B cell (primary cell): ENCODE measurements at regions not wholly inside any gene's neighbourhood (a gene's known extent, or its start where the extent isn't known, plus 50 kb on each side); places are given as distances from the start of the nearest gene placed in this dataset.

ENCODE experiments used
- ATAC-seq: fragments of 200-7000 bp; cut with Tn5 transposase; one replicate; pipeline ENCODE4 v1.10.0; 2021; ENCODE audit warnings: low read depth, mild to moderate bottlenecking, moderate number of reproducible peaks, moderate library complexity
- CTCF ChIA-PET: fragments of 350-600 bp; sonication (Branson Sonifier 250); formaldehyde crosslinking; loops from one replicate; lab custom pipeline; 2021; ENCODE audit warnings: antibody characterized with exemption, inconsistent platforms; lab: Charles Lee
- POLR2A ChIA-PET: fragments of 350-600 bp; sonication (Branson Sonifier 250); formaldehyde crosslinking; loops from one replicate; lab custom pipeline; 2021; ENCODE audit warnings: antibody characterized with exemption; lab: Charles Lee
- DNase-seq: peaks from one replicate; pipeline ENCODE4 v3.0.0; 2013
- H2AFZ ChIP-seq: 2 replicates; pipeline ENCODE4 v1.6.1; 2012; ENCODE audit warnings: mild to moderate bottlenecking, low read depth, low read length; ENCODE audit not compliant: insufficient read depth, poor library complexity, severe bottlenecking
- H3K27ac ChIP-seq, 2 donors: 1 replicate in 1 of 2; 2 replicates in 1 of 2; pipeline ENCODE4 v1.5.1; 2012 to 2013; ENCODE audit warnings: low read length in 2 of 2, mild to moderate bottlenecking in 2 of 2, moderate library complexity in 1 of 2
- H3K27me3 ChIP-seq, 4 experiments: fragments of 200-600 bp in 1 of 4; sonication (generic) in 1 of 4; replicated peaks in 1 of 4; 1 replicate in 2 of 4; 2 replicates in 2 of 4; pipeline versions ENCODE4 v1.6.1 to v1.7.0; 2013 to 2016; ENCODE audit warnings: low read length in 3 of 4, mild to moderate bottlenecking in 2 of 4, mixed read lengths in 1 of 4, moderate library complexity in 1 of 4; ENCODE audit not compliant: insufficient read depth in 4 of 4, control insufficient read depth in 3 of 4; ENCODE audit errors: control extremely low read depth in 1 of 4
- H3K36me3 ChIP-seq, 2 experiments: replicated peaks in 1 of 2; 1 replicate in 1 of 2; 2 replicates in 1 of 2; pipeline versions ENCODE4 v1.6.1 to v1.7.1; 2013; ENCODE audit warnings: low read length in 1 of 2; ENCODE audit not compliant: insufficient read depth in 2 of 2, control insufficient read depth in 1 of 2; ENCODE audit errors: control extremely low read depth in 1 of 2, extremely low read depth in 1 of 2
- H3K4me1 ChIP-seq, 2 donors: fragments of 200-600 bp in 1 of 2; sonication (generic) in 1 of 2; 1 replicate in 1 of 2; 2 replicates in 1 of 2; pipeline versions ENCODE4 v1.5.1 to v1.6.1; 2013 to 2017; ENCODE audit warnings: low read length in 2 of 2; ENCODE audit not compliant: control insufficient read depth in 2 of 2, insufficient read depth in 2 of 2
- H3K4me2 ChIP-seq: replicated peaks from 2 replicates; pipeline ENCODE3; 2012; ENCODE audit warnings: mild to moderate bottlenecking, low read depth, low read length; ENCODE audit not compliant: poor library complexity, severe bottlenecking
- H3K4me3 ChIP-seq, 5 experiments: fragments of 200-600 bp in 1 of 5; sonication (generic) in 1 of 5; 1 replicate in 3 of 5; 2 replicates in 2 of 5; pipeline versions ENCODE4 v1.5.1 to v1.7.0; 2011 to 2016; ENCODE audit warnings: low read length in 4 of 5, mild to moderate bottlenecking in 4 of 5, low read depth in 2 of 5, control low read depth in 1 of 5, moderate library complexity in 1 of 5; ENCODE audit not compliant: insufficient read depth in 1 of 5; ENCODE audit errors: control extremely low read depth in 1 of 5, extremely low read depth in 1 of 5
- H3K79me2 ChIP-seq: fragments of 200-600 bp; sonication (generic); one replicate; pipeline ENCODE4 v1.6.0; 2016; ENCODE audit warnings: low read length; ENCODE audit not compliant: control insufficient read depth, insufficient read depth
- H3K9ac ChIP-seq: fragments of 200-600 bp; sonication (generic); 2 replicates; pipeline ENCODE4 v1.6.1; 2017; ENCODE audit warnings: mild to moderate bottlenecking, low read length, moderate library complexity
- H3K9me3 ChIP-seq, 3 donors: one replicate each; pipeline versions ENCODE4 v1.6.1 to v1.7.1; 2013; ENCODE audit warnings: low read length in 2 of 3; ENCODE audit not compliant: control insufficient read depth in 2 of 3, insufficient read depth in 1 of 3; ENCODE audit errors: control extremely low read depth in 1 of 3
- H4K20me1 ChIP-seq: 2 replicates; pipeline ENCODE4 v1.6.0; 2012; ENCODE audit warnings: mild to moderate bottlenecking, low read length; ENCODE audit not compliant: insufficient read depth, control insufficient read depth, poor library complexity, severe bottlenecking
- H3K27ac Mint-ChIP-seq: one replicate; pipeline ENCODE4 v1.8.0; 2021; ENCODE audit warnings: mixed read lengths
- H3K27me3 Mint-ChIP-seq: one replicate; pipeline ENCODE4 v1.8.0; 2021; ENCODE audit warnings: mixed read lengths
- H3K4me1 Mint-ChIP-seq: one replicate; pipeline ENCODE4 v1.8.0; 2021; ENCODE audit warnings: mixed read lengths
- H3K4me3 Mint-ChIP-seq: one replicate; pipeline ENCODE4 v1.8.0; 2021; ENCODE audit warnings: mixed read lengths
- H3K9me3 Mint-ChIP-seq: one replicate; pipeline ENCODE4 v1.8.0; 2022; ENCODE audit warnings: mixed read lengths; ENCODE audit not compliant: insufficient read depth
- EZH2 ChIP-seq: IDR thresholded peaks from 2 replicates; pipeline ENCODE4 v1.6.1; 2012; ENCODE audit warnings: borderline replicate concordance, low read depth, mild to moderate bottlenecking, moderate library complexity, low read length; ENCODE audit not compliant: insufficient read depth, poor library complexity, severe bottlenecking
- WGBS: methylation state at CpG from one replicate; pipeline ENCODE4 v1.1.5; 2013; ENCODE audit warnings: missing lambda C conversion rate; ENCODE audit not compliant: insufficient coverage; 5-methylcytosine and 5-hydroxymethylcytosine counted together
- intact Hi-C: fragments of 100-400 bp; cut with micrococcal nuclease; formaldehyde crosslinking; loops from one replicate; pipeline ENCODE4 v1.10.0; 2022
- TF ChIP-seq, protein P1 (sequence below): fragments of 200-600 bp; IDR thresholded peaks from one replicate; pipeline ENCODE4 v1.8.0; 2022; ENCODE audit warnings: antibody characterized with exemption, mild to moderate bottlenecking

DNA sequence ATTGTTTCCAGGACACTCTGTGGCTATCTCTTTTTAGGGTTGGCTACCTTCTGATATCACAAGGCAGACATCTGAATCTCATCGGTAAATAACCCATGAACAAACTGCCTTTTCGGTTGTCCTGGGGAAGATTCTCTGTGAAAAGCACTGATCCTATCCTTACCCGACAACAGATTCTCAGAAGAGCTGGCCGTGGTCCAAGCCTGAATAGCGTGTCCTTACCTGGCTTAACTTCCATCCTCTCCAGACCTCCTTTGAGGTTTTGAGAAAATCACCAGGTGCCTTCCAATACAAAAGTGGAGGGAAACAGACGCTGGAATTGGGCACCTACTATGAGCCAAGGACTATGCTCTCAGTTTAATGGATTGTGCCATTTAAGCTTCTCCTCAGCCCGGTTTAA lies 87.4 kb upstream of the ARHGEF3 start:
- H3K4me3 Mint-ChIP-seq: no peak overlapping the region
- Histone ChIP-seq H3K4me1 (peaks cover 16 to 19% of the 10 kb centered on the region in 2 donors), H3K27ac (no peak overlapping the region), H3K9ac (no peak overlapping the region), H3K27me3 (no peaks in the 10 kb centered on the region), H3K4me2 (no peak overlapping the region), H3K9me3 (no peaks in the 10 kb centered on the region), H3K79me2 (no peaks in the 10 kb centered on the region), H2AFZ (no peak overlapping the region), H3K4me3 (no peak overlapping the region), H3K36me3 (no peaks in the 10 kb centered on the region), H4K20me1 (no peaks in the 10 kb centered on the region)
- CTCF ChIA-PET: interaction anchor here (0.6 to 1.1 kb wide), 2 partner anchors 27 to 639 kb away, joined by 3 read pairs; no protein-coding TSS in a partner anchor
- POLR2A ChIA-PET: no interaction called here
- DNase-seq (no peak), ATAC-seq (no peak)
- H3K9me3 Mint-ChIP-seq: peaks cover 4% of the 10 kb centered on the region
- intact Hi-C loops: no loop called here
- H3K27ac Mint-ChIP-seq: no peak overlapping the region
- H3K4me1 Mint-ChIP-seq: peaks cover 29% of the 10 kb centered on the region
- WGBS: 94% methylated on average over 5 of the region's 7 CpGs
- TF ChIP-seq, protein P1, sequence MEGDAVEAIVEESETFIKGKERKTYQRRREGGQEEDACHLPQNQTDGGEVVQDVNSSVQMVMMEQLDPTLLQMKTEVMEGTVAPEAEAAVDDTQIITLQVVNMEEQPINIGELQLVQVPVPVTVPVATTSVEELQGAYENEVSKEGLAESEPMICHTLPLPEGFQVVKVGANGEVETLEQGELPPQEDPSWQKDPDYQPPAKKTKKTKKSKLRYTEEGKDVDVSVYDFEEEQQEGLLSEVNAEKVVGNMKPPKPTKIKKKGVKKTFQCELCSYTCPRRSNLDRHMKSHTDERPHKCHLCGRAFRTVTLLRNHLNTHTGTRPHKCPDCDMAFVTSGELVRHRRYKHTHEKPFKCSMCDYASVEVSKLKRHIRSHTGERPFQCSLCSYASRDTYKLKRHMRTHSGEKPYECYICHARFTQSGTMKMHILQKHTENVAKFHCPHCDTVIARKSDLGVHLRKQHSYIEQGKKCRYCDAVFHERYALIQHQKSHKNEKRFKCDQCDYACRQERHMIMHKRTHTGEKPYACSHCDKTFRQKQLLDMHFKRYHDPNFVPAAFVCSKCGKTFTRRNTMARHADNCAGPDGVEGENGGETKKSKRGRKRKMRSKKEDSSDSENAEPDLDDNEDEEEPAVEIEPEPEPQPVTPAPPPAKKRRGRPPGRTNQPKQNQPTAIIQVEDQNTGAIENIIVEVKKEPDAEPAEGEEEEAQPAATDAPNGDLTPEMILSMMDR: no peak
- TF ChIP-seq EZH2: no peak
- no peaks in the 10 kb centered on the region for H3K27me3 Mint-ChIP-seq

DNA sequence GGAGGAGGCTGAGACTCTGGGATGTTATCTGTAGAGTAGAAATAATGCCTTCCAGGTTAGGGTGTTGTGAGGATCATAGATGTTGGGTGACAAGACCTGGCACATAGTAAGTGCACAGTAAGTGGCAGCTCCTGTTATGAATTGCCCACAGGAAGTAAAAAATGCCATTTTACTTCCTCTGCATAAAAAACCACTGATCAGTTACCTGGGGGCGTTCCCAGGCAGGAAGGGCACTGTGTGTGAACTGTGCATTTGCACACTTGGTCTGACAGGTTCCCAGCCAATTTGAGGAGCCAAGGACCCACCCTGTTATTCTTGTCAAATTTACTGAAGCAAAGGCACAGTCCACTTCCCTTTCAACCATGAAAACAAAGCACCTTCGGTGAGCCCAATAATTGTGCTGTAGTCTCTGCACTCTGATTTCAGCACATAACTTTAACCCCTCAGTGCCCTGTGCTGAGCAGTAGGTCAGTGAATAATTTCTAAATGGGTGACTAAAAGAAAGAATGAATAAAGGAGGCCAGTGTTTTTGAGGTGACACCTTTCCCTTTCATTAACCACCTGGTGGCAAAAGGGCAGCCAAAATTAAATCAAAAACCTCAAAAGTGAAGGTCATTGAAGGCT lies 85.8 kb upstream of the ARHGEF3 start:
- TF ChIP-seq, protein P1: no peak
- no peak for TF ChIP-seq EZH2
- ChIA-PET CTCF (interaction anchor here (0.6 kb wide), 4 partner anchors 10 to 923 kb away, joined by 3 to 5 read pairs (median 4); no protein-coding TSS in a partner anchor), POLR2A (no interaction called here)
- peak overlapping the region; percentile 3 for H2AFZ ChIP-seq
- intact Hi-C loops: no loop called here
- no peaks in the 10 kb centered on the region for H3K9me3 ChIP-seq
- H3K4me3 ChIP-seq: no peak overlapping the region
- Mint-ChIP-seq H3K4me1 (peaks cover 25% of the 10 kb centered on the region), H3K27me3 (no peaks in the 10 kb centered on the region), H3K27ac (peak overlapping the region; percentile 66), H3K9me3 (peaks cover 4% of the 10 kb centered on the region), H3K4me3 (peak overlapping the region; percentile 46)
- no peaks in the 10 kb centered on the region for H3K36me3 ChIP-seq
- WGBS: 0% methylated on average over 1 of the region's 2 CpGs
- DNase-seq (peak; percentile 21), ATAC-seq (peak; percentile 43)
- H3K4me1 ChIP-seq: peaks cover 16 to 19% of the 10 kb centered on the region in 2 donors
- no peaks in the 10 kb centered on the region for H3K79me2 ChIP-seq
- no peaks in the 10 kb centered on the region for H4K20me1 ChIP-seq
- no peak overlapping the region for H3K27ac ChIP-seq
- H3K4me2 ChIP-seq: peak overlapping the region; percentile 16
- no peak overlapping the region for H3K9ac ChIP-seq
- H3K27me3 ChIP-seq: no peaks in the 10 kb centered on the region
